ENCODE measurements at regions not wholly inside any gene's neighbourhood (a gene's known extent, or its start where the extent isn't known, plus 50 kb on each side); places are given as distances from the start of the nearest gene placed in this dataset.

DNA sequence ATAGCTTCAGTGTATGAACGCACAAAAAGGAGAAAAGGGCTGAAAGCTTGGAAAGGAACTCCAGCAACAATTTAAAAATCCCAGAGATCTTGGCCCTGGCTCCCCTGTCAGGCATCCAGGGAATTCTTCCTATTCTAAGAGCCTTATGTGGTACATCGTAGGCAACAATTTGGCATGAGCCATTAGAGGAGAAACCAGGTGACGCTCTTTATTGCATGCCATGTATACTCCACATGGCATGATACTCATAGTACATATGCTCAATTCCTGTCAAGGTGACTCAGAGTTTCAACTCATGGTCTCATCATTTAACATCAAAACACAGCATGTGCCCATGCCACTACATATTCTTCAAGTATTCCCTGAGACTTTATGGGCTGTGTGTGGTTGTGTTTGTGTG lies 191.3 kb downstream of the OR13H1 start:
- no peaks in the 10 kb centered on the region for H3K27me3 Mint-ChIP-seq
- no peak for DNase-seq (ENCODE audit: low spot score, unreplicated experiment)
- no peak overlapping the region for H3K4me3 Mint-ChIP-seq (ENCODE audit: low read depth)
- peaks cover 5% of the 10 kb centered on the region for H3K9me3 Mint-ChIP-seq (ENCODE audit: low read depth)
- no peaks in the 10 kb centered on the region for H3K4me1 Mint-ChIP-seq (ENCODE audit: low read depth)
- TF ChIP-seq, protein P1, sequence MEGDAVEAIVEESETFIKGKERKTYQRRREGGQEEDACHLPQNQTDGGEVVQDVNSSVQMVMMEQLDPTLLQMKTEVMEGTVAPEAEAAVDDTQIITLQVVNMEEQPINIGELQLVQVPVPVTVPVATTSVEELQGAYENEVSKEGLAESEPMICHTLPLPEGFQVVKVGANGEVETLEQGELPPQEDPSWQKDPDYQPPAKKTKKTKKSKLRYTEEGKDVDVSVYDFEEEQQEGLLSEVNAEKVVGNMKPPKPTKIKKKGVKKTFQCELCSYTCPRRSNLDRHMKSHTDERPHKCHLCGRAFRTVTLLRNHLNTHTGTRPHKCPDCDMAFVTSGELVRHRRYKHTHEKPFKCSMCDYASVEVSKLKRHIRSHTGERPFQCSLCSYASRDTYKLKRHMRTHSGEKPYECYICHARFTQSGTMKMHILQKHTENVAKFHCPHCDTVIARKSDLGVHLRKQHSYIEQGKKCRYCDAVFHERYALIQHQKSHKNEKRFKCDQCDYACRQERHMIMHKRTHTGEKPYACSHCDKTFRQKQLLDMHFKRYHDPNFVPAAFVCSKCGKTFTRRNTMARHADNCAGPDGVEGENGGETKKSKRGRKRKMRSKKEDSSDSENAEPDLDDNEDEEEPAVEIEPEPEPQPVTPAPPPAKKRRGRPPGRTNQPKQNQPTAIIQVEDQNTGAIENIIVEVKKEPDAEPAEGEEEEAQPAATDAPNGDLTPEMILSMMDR (IDR thresholded peaks at IDR 0.05; ENCODE audit: unreplicated experiment): no peak
- H3K36me3 Mint-ChIP-seq (ENCODE audit: insufficient read depth): peaks cover 29% of the 10 kb centered on the region
- peak overlapping the region; percentile 29 for H3K27ac Mint-ChIP-seq

DNA sequence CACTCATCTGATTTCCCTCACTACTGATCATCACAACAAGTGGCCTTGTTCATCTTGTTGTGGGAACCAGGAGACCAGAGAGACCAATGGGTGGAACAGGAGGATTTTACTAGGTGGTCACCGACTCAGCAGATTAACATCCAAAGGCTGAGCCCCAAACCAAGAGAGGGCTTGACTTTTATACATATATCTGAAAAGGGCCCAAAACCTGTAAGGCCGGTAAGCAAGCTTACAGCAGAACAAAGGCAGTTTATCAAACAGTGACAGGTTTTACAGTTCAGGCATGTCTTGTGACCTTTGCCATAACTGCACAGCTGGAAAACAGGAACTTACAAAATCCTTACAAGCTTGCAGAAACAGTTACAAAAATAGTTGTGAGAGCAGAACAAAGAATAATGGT lies 195.9 kb downstream of the OR13H1 start:
- Mint-ChIP-seq H3K9me3 (ENCODE audit: low read depth) (peaks cover 22% of the 10 kb centered on the region), H3K4me3 (ENCODE audit: low read depth) (no peak overlapping the region), H3K27ac (peak overlapping the region; percentile 77), H3K27me3 (no peaks in the 10 kb centered on the region), H3K36me3 (ENCODE audit: insufficient read depth) (peaks cover 51% of the 10 kb centered on the region), H3K4me1 (ENCODE audit: low read depth) (no peaks in the 10 kb centered on the region)
- TF ChIP-seq, protein P1 (IDR thresholded peaks at IDR 0.05; ENCODE audit: unreplicated experiment): no peak
- no peak for DNase-seq (ENCODE audit: low spot score, unreplicated experiment)

DNA sequence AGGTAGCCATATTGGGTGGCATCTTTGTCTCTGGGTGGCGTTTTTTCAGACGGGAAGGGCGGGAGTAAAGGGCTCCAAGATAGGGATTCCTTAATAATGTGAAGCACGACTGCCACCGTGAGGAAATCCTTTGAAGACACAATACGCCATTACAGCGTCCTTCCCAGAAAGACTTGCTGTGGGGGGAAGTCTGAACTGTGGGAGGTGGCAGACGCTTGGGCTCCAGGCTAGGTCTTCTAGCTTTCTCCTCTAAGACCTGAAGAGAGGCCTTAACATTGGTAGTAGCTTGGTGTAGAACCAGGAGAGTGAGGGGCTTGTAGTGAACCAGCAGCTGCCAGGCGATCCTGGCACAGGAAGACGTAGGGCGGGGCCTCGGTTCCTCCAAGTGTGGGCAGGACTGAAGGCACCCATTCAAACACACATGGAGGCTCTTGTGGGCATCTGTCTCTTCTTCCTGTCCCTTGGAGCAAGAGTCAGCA lies 197.3 kb downstream of the OR13H1 start:
- H3K27me3 Mint-ChIP-seq: no peaks in the 10 kb centered on the region
- no peak overlapping the region for H3K4me3 Mint-ChIP-seq (ENCODE audit: low read depth)
- peaks cover 53% of the 10 kb centered on the region for H3K36me3 Mint-ChIP-seq (ENCODE audit: insufficient read depth)
- TF ChIP-seq, protein P1 (IDR thresholded peaks at IDR 0.05; ENCODE audit: unreplicated experiment): no peak
- DNase-seq (ENCODE audit: low spot score, unreplicated experiment): no peak
- no peak overlapping the region for H3K27ac Mint-ChIP-seq
- H3K9me3 Mint-ChIP-seq (ENCODE audit: low read depth): peaks cover 22% of the 10 kb centered on the region
- no peaks in the 10 kb centered on the region for H3K4me1 Mint-ChIP-seq (ENCODE audit: low read depth)

DNA sequence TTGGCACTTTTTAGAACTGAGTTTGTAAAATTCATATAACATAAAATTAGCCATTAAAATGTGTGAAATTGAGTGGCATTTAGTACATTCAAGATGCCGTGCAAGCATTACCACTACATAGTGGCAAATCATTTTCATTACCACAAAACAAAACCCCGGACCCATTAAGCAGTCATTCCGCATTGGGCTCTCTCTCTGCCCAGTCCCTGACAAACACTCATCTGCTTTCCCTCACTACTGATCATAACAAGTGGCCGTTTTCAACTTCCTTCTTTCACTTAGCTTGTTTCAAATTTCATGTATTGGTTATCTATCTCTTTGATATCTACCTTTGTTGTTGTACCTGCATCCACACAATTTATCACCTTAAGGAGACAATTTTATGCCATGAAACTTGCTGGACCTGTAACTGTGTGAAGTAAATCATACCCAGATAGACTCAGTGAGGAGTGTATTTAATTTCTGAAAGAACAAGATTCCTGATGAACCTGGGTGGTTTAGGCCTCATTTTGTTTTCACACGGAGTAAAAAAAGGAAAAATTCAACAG lies 202.1 kb downstream of the OR13H1 start:
- Mint-ChIP-seq H3K27me3 (no peaks in the 10 kb centered on the region), H3K36me3 (ENCODE audit: insufficient read depth) (peaks cover 60% of the 10 kb centered on the region), H3K4me3 (ENCODE audit: low read depth) (no peak overlapping the region), H3K4me1 (ENCODE audit: low read depth) (no peaks in the 10 kb centered on the region), H3K9me3 (ENCODE audit: low read depth) (peaks cover 10% of the 10 kb centered on the region), H3K27ac (no peak overlapping the region)
- no peak for DNase-seq (ENCODE audit: low spot score, unreplicated experiment)
- TF ChIP-seq, protein P1 (IDR thresholded peaks at IDR 0.05; ENCODE audit: unreplicated experiment): no peak

DNA sequence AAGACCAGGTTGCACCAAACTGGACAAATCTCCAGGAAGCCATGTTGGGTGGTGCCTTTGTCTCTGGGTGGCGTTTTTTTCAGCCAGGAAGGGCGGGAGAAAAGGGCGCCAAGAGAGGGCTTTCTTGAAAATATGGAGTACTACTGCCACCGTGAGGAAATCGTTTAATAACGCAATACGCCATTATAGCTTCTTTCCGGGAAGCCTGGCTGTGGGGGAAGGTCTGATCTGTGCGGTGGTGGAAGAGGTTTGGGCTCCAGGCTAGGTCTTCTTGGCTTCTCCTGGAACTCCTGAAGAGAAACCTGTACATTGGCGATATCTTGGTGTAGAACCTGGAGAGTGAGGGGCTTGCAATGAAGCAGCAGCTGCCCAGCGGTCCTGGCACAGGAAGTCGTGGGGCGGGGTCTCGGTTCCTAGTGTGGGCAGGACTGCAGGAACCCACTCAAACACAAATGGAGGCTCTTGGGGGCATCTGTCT lies 202.7 kb downstream of the OR13H1 start:
- peaks cover 55% of the 10 kb centered on the region for H3K36me3 Mint-ChIP-seq (ENCODE audit: insufficient read depth)
- H3K4me1 Mint-ChIP-seq (ENCODE audit: low read depth): no peaks in the 10 kb centered on the region
- no peak overlapping the region for H3K27ac Mint-ChIP-seq
- TF ChIP-seq, protein P1 (IDR thresholded peaks at IDR 0.05; ENCODE audit: unreplicated experiment): no peak
- no peaks in the 10 kb centered on the region for H3K27me3 Mint-ChIP-seq
- H3K9me3 Mint-ChIP-seq (ENCODE audit: low read depth): peaks cover 5% of the 10 kb centered on the region
- H3K4me3 Mint-ChIP-seq (ENCODE audit: low read depth): no peak overlapping the region
- DNase-seq (ENCODE audit: low spot score, unreplicated experiment): no peak
